ENCODE measurements at regions not wholly inside any gene's neighbourhood (a gene's known extent, or its start where the extent isn't known, plus 50 kb on each side); places are given as distances from the start of the nearest gene placed in this dataset.

DNA sequence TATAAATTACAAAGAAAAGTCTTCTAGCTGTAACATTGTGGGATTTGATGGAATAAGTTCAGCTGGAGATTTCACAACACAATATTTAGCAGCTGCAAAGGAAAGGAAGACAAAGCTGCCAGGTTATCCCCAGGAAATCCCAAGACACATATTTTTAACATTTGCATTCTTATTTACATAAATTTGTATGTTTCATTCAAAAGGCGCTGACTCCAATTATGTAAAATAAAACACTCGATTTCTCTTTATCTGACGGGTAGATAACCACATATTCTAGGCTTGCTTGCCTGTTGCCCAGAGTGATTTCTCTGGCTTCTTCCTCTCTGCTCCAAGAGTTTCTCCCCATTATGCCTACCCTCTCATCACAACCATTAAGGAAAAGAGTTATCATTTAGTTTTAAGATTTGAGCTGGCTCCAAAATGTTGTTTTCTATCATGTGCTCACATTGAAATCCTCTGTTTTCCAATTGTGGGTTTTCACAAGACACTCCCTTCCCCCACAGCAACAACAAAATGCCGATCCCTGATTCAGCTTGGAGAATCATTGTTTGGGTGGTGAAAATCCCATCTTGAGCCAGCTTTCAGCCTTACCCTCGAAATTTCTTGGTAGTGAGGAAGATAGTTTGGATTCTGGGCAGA lies 128.2 kb upstream of the RASGEF1B start:
- TF ChIP-seq, protein P1, sequence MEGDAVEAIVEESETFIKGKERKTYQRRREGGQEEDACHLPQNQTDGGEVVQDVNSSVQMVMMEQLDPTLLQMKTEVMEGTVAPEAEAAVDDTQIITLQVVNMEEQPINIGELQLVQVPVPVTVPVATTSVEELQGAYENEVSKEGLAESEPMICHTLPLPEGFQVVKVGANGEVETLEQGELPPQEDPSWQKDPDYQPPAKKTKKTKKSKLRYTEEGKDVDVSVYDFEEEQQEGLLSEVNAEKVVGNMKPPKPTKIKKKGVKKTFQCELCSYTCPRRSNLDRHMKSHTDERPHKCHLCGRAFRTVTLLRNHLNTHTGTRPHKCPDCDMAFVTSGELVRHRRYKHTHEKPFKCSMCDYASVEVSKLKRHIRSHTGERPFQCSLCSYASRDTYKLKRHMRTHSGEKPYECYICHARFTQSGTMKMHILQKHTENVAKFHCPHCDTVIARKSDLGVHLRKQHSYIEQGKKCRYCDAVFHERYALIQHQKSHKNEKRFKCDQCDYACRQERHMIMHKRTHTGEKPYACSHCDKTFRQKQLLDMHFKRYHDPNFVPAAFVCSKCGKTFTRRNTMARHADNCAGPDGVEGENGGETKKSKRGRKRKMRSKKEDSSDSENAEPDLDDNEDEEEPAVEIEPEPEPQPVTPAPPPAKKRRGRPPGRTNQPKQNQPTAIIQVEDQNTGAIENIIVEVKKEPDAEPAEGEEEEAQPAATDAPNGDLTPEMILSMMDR (IDR thresholded peaks at IDR 0.05), result no peak
- TF ChIP-seq EZH2 (IDR thresholded peaks at IDR 0.05; ENCODE audit: borderline replicate concordance, insufficient read depth, low read depth, low read length, poor library complexity, severe bottlenecking), result no peak
